SK-N-MC (cell line): ENCODE measurements at regions not wholly inside any gene's neighbourhood (a gene's known extent, or its start where the extent isn't known, plus 50 kb on each side); places are given as distances from the start of the nearest gene placed in this dataset.

Experiments used
- DNase-seq: peaks from one replicate; pipeline ENCODE4 v3.0.0-alpha.2; 2011; ENCODE audit warnings: low read depth, low spot score
- H3K27ac ChIP-seq: fragments of 200-600 bp; sonication (generic); 2 replicates; pipeline ENCODE4 v1.5.1; 2016; ENCODE audit warnings: mixed run types
- H3K36me3 ChIP-seq: fragments of 200-600 bp; sonication (generic); 2 replicates; pipeline ENCODE4 v1.6.1; 2017; ENCODE audit warnings: antibody characterized with exemption, low read length, mixed read lengths; ENCODE audit not compliant: insufficient read depth
- H3K4me3 ChIP-seq: fragments of 200-600 bp; sonication (generic); 2 replicates; pipeline ENCODE4 v1.5.1; 2016
- H3K9ac ChIP-seq: fragments of 200-600 bp; sonication (generic); 2 replicates; pipeline ENCODE4 v1.8.0; 2017; ENCODE audit warnings: mixed run types, mixed read lengths; ENCODE audit not compliant: insufficient read length
- H3K9me3 ChIP-seq: fragments of 200-600 bp; sonication (generic); 2 replicates; pipeline ENCODE4 v1.6.1; 2017; ENCODE audit warnings: low read depth, mild to moderate bottlenecking, antibody characterized with exemption, low read length, moderate library complexity, mixed read lengths
- EZH2 ChIP-seq: fragments of 200-600 bp; sonication (generic); IDR thresholded peaks from one replicate; pipeline ENCODE4 v1.6.1; 2017; ENCODE audit warnings: antibody characterized with exemption
- FOXP2 ChIP-seq: optimal IDR thresholded peaks from 2 replicates; pipeline ENCODE3; 2011; ENCODE audit warnings: mild to moderate bottlenecking, moderate library complexity; ENCODE audit not compliant: insufficient read depth; ENCODE audit errors: extremely low read length, control extremely low read depth
- POLR2AphosphoS5 ChIP-seq: IDR thresholded peaks from 2 replicates; pipeline ENCODE4 v1.6.1; 2012; ENCODE audit warnings: mild to moderate bottlenecking, low read depth, low read length, borderline replicate concordance

DNA sequence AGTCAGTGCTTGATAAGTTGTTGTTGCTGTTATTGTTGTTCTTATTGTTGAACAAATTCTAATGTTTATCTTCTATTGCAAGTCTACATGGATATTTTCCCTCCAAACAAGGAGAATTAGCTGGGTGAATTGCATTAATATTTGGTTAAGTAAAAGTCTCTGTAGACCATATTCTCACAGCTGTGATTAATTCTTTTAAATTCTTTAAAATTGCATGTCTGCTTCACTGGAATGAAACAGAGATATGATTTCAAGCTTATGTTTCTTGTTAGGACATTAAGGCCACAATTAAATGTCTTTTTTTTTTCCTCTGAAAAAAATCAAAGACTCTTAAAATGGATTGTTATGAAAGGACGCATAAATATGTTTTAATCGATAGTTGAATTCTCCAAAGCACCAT, 153.4 kb downstream of the EBLN2 start:
- Histone ChIP-seq H3K9ac (no peak overlapping the region), H3K27ac (no peak overlapping the region), H3K36me3 (no peaks in the 10 kb centered on the region), H3K9me3 (no peaks in the 10 kb centered on the region), H3K4me3 (no peak overlapping the region)
- DNase-seq, result no peak
- TF ChIP-seq EZH2, result no peak
- TF ChIP-seq FOXP2, result no peak
- no peak for TF ChIP-seq POLR2AphosphoS5

DNA sequence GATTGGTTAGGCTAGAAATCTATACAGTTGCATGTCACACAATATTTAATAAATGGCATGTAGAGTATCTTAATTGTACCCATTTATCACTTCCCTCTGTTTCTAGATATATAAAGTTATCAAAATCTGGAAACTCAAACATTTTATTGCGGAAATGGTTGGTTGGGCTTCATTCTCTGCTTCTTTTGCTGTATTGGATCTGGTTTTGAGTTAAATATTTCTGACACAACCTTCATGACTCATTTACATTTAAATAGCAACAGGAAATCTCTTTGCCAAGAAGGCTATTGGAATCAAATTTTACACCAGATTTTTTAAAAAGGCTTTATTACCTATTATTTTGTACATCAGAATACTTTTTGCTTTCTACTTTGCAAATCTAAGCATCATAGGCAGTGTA, 153.8 kb downstream of the EBLN2 start:
- peak; percentile 42 for DNase-seq
- no peak for TF ChIP-seq FOXP2
- TF ChIP-seq EZH2, result no peak
- Histone ChIP-seq H3K9ac (no peak overlapping the region), H3K27ac (no peak overlapping the region), H3K36me3 (no peaks in the 10 kb centered on the region), H3K4me3 (no peak overlapping the region), H3K9me3 (no peaks in the 10 kb centered on the region)

DNA sequence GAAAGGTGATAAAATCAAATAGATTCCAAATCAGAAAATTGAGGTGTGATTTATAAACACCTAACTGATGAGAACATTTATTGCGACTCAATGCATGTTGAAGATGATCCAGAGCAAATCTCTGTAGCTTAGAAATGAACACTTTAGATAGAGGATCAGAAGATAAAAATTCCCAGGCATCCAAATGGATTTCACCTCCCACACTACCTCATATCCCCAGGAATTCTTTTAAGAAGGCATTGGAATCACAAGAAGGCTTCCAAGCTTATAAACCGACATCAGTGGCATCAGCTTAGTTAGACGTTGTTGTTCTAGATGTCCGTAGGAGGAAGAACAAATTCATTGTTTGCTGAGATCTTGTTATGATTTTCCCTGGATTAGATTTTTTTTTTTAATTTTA, 154.4 kb downstream of the EBLN2 start:
- TF ChIP-seq EZH2 (no peak), FOXP2 (no peak), POLR2AphosphoS5 (no peak)
- no peak overlapping the region for H3K27ac ChIP-seq
- no peak for DNase-seq
- H3K9me3 ChIP-seq, result no peaks in the 10 kb centered on the region
- H3K36me3 ChIP-seq, result no peaks in the 10 kb centered on the region
- no peak overlapping the region for H3K9ac ChIP-seq
- no peak overlapping the region for H3K4me3 ChIP-seq

DNA sequence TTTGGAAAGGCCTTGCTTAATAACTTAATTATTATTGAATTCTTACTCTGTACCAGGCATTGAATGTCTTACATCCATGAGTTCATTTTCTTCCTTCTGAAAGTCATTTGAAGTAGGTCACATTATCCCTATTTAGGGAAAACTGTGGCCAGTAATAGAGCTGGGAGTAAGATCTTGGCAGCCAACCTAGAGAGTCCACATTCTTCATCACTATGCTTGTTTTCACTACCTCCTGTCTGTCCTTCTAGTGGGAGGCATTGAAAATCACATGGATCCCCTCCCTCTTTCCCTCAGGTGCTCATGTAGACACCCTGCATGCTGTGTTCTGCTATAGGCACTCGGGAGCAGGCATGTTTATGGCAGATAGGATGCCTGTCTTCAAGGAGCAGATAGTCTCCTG, 154.9 kb downstream of the EBLN2 start:
- TF ChIP-seq EZH2, result no peak
- DNase-seq, result no peak
- Histone ChIP-seq H3K36me3 (no peaks in the 10 kb centered on the region), H3K9me3 (no peaks in the 10 kb centered on the region), H3K9ac (no peak overlapping the region), H3K4me3 (no peak overlapping the region), H3K27ac (no peak overlapping the region)

DNA sequence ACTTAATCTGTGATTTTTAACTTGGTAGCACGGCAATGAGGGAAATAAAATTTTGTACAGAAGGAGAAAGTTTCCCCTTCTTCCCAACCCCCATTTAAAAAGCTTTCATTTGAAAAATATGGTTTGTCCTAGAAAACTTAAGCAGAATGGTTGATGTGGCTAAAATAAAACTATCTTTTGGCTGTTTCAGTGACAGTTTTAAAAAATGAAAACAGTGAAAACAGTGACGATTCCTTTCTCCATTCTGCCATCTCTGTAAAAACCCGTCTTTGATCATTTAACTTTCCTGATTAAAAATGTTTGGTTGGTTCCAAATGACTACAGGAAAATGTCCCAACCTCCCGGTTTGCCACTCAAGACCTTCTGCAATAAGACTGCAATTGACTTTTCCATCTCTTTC, 160.7 kb downstream of the EBLN2 start:
- Histone ChIP-seq H3K4me3 (no peak overlapping the region), H3K9ac (no peak overlapping the region), H3K27ac (no peak overlapping the region), H3K36me3 (no peaks in the 10 kb centered on the region), H3K9me3 (no peaks in the 10 kb centered on the region)
- TF ChIP-seq EZH2 (no peak), POLR2AphosphoS5 (no peak)
- DNase-seq, result no peak

DNA sequence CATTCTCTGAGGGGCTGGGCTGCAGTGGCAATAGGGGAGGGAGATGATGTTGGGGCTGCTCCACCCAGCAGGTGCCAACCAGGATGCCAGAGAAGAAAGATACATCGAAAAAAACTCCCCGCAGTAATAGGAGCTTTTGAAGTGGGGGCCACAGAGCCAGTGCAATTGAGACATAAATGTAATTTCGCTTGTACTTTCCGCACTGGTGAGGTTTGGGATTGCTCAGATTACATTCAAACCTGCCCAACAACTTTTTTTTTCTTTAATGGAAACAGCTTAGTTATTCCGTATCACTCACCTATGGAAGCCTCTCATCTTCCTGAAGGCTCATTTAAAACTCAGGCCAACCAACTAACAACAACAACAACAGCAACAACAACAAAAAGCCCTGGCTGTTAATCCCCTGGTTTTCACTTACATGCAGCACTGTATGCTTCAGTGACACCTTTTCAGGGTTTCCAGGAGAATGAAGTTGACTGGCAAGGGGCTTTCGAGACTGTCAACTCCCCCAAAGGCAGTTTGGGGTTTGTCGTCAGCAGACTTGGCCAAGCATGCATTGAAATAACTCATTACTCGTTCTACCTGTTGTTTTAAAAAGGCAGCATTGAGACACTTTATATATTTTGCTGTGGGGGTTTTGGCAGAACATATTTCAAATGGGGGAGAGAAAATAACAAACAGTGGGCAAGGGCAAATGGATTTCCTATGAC, 163.8 kb downstream of the EBLN2 start:
- Histone ChIP-seq H3K9me3 (no peaks in the 10 kb centered on the region), H3K9ac (no peak overlapping the region), H3K36me3 (no peaks in the 10 kb centered on the region), H3K4me3 (no peak overlapping the region), H3K27ac (no peak overlapping the region)
- DNase-seq, result no peak
- no peak for TF ChIP-seq POLR2AphosphoS5

DNA sequence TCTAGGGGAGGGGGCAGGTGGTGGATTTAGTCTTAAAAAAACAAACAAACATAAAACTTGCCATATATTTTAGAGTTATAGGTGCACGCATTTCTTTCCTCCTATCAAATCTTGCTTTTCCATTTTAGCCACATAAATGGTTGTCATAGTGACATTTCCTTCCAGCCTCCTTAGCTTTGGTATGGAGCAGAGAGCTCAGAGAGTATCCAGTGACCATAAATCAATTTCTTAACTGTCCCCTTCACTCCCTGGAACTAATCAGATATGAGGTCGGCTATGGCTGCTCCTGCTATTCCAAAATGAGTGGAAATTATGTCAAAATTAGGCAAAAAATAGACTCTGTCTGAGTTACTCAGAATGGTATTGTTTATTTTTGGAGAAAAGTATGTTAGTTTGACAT, 164.5 kb downstream of the EBLN2 start:
- H3K4me3 ChIP-seq, result no peak overlapping the region
- H3K9ac ChIP-seq, result no peak overlapping the region

DNA sequence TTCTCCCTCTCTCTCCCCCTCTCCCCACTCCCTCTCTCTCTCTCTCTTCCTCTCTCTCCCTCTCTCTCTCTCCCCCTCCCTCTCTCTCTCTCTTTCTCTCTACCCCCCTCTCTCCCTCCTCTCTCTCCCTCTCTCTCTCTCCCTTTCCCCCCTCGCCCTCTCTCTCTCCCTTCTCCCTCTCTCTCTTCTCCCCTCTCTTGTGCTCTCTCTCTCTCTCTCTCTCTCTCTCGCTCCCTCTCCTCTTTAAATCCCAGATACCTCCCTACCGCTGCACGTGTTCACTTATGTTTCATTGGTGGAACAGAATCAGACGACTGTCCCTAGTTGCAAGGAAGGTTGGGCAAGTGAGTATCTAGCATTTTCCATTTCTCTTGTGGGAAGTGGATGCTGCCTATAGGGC, 166.5 kb downstream of the EBLN2 start:
- no peaks in the 10 kb centered on the region for H3K9me3 ChIP-seq
- H3K36me3 ChIP-seq, result no peaks in the 10 kb centered on the region
- H3K4me3 ChIP-seq, result no peak overlapping the region
- no peak for DNase-seq
- TF ChIP-seq FOXP2 (no peak), POLR2AphosphoS5 (no peak), EZH2 (no peak)
- no peak overlapping the region for H3K9ac ChIP-seq
- no peak overlapping the region for H3K27ac ChIP-seq

More for the DNA sequence above, 164.5 kb downstream of the EBLN2 start:
- H3K36me3 ChIP-seq, result no peaks in the 10 kb centered on the region
- TF ChIP-seq EZH2 (no peak), POLR2AphosphoS5 (no peak), FOXP2 (no peak)
- no peak for DNase-seq
- H3K27ac ChIP-seq, result no peak overlapping the region
- no peaks in the 10 kb centered on the region for H3K9me3 ChIP-seq

DNA sequence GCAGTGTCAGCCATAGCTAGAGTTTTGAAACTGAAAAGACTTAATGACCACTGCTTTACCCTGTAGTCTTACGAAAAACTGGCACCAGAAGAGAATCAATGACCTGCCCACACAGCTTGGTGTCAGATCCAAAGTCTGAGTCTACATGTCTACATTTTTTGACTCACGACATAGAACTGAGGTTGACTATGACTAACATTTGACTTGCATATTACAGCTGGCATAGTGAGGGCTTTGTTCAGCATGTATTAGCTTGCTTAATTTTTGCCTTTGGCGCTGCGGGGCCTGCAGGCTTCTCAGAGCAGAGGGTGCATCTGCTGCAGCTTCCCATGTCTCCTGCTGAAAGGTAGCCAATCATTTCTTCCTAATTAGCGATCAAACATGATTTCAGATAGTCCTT, 167.0 kb downstream of the EBLN2 start:
- TF ChIP-seq EZH2 (no peak), FOXP2 (no peak), POLR2AphosphoS5 (no peak)
- H3K9ac ChIP-seq, result no peak overlapping the region
- H3K4me3 ChIP-seq, result no peak overlapping the region
- DNase-seq, result no peak
- no peak overlapping the region for H3K27ac ChIP-seq
- H3K9me3 ChIP-seq, result no peaks in the 10 kb centered on the region
- no peaks in the 10 kb centered on the region for H3K36me3 ChIP-seq

DNA sequence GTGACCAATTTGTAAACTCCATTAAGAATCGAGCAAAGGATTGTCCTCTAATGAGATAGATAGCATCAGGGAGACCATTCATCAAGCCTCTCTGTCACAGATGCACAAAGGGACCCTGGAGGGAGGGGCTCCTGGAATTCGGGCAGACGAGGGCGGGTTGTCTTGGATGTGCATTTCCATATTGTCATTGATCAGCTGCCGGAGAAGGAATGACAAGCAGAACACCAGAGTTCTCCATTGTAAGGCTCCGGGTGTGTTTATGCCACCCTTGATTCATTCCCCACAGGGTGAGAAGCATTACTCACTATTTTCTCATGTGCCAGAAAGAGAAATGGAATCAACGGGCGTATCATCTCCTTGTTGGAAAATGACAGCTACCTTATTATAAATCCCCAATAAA, 167.5 kb downstream of the EBLN2 start:
- TF ChIP-seq EZH2 (no peak), POLR2AphosphoS5 (no peak), FOXP2 (no peak)
- H3K27ac ChIP-seq, result no peak overlapping the region
- H3K9me3 ChIP-seq, result no peaks in the 10 kb centered on the region
- no peak overlapping the region for H3K4me3 ChIP-seq
- no peak overlapping the region for H3K9ac ChIP-seq
- no peak for DNase-seq
- no peaks in the 10 kb centered on the region for H3K36me3 ChIP-seq
